Adrenal gland (tissue), 5 donors: ENCODE measurements at regions not wholly inside any gene's neighbourhood (a gene's known extent, or its start where the extent isn't known, plus 50 kb on each side); places are given as distances from the start of the nearest gene placed in this dataset.

Experiments used
- POLR2A ChIP-seq, 2 donors: fragments of 450-650 bp; IDR thresholded peaks; one replicate each; pipeline ENCODE4 v1.6.1; 2017; ENCODE audit warnings: antibody characterized with exemption in 2 of 2, mild to moderate bottlenecking in 2 of 2, moderate library complexity in 1 of 2
- TF ChIP-seq, protein P1 (sequence below), 6 experiments: fragments of 450-650 bp in 4 of 6; fragments of 200-600 bp in 2 of 6; sonication (generic) in 1 of 6; IDR thresholded peaks; 1 replicate in 5 of 6; 2 replicates in 1 of 6; pipeline versions ENCODE4 v1.5.1 to v1.8.0; 2016 to 2021; ENCODE audit warnings: antibody characterized with exemption in 6 of 6, mild to moderate bottlenecking in 2 of 6, moderate library complexity in 1 of 6
- donor health status: DM: no; HTN: no; CAD: no.

GRCh38 chr14:101022916-101023435 lies 119.5 kb upstream of the RTL1 start:
- TF ChIP-seq, protein P1, sequence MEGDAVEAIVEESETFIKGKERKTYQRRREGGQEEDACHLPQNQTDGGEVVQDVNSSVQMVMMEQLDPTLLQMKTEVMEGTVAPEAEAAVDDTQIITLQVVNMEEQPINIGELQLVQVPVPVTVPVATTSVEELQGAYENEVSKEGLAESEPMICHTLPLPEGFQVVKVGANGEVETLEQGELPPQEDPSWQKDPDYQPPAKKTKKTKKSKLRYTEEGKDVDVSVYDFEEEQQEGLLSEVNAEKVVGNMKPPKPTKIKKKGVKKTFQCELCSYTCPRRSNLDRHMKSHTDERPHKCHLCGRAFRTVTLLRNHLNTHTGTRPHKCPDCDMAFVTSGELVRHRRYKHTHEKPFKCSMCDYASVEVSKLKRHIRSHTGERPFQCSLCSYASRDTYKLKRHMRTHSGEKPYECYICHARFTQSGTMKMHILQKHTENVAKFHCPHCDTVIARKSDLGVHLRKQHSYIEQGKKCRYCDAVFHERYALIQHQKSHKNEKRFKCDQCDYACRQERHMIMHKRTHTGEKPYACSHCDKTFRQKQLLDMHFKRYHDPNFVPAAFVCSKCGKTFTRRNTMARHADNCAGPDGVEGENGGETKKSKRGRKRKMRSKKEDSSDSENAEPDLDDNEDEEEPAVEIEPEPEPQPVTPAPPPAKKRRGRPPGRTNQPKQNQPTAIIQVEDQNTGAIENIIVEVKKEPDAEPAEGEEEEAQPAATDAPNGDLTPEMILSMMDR (IDR thresholded peaks at IDR 0.05), result no peak
- TF ChIP-seq POLR2A (IDR thresholded peaks at IDR 0.05), result no peak
